HG03520 (cell line): ENCODE measurements at regions not wholly inside any gene's neighbourhood (a gene's known extent, or its start where the extent isn't known, plus 50 kb on each side); places are given as distances from the start of the nearest gene placed in this dataset.

Experiments
- ATAC-seq: cut with Tn5 transposase; IDR thresholded peaks from one replicate; pipeline ENCODE4 v1.9.1; 2021; ENCODE audit warnings: mild to moderate bottlenecking, moderate library complexity; ENCODE audit not compliant: unreplicated experiment

GRCh38 chr4:163858515-163858914 lies 364.0 kb downstream of the TMA16 start:
- no peak for ATAC-seq

DNA sequence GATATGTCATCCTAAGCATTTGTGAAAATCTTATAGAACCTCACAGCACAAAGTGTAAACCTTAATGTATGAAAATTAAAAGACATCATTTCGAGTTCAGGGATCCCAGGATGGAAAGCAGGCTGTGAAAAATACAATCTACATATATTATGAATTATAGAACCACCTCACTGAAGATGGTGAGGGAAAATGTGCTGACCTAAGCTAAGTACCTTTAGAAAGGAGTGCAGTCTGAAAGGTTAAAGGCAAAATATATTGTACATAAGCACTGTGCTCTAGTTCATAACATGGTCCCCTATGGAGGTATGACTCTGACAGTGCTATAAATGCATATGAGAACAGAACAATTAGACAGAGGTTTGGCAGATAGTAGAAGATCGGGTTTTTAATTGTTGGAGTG lies 368.6 kb downstream of the TMA16 start:
- no peak for ATAC-seq

GRCh38 chr4:163865010-163865409 lies 370.5 kb downstream of the TMA16 start:
- no peak for ATAC-seq

DNA sequence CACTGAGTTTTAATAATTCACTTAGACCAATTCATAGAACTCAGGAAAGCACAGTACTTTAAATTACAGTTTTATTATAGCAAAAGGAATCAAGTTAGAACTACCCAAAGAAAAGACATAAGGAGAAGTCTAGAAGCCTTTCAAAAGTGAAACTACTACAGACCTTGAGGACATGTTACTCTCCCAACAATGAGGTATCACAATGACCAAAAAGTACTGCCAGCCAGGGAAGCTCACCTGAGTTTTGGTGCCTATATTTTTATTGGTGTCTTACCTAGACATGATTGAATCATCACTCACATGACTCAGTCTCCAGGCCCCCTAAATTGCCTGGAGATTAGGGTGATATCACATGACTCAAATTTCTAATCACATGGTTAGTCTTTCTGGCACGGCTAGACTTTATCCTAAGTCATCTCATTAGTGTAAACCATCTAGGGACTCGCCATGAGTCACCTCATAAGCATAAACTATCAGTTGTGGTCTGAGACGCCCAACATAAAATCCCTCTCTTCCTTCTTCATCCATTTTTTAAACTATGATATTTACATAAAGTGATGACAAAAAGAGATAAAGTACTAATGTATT lies 372.3 kb downstream of the TMA16 start:
- peak; percentile 77 for ATAC-seq

GRCh38 chr4:163868445-163868844 lies 374.0 kb downstream of the TMA16 start:
- no peak for ATAC-seq

GRCh38 chr4:163871078-163871477 lies 376.6 kb downstream of the TMA16 start:
- ATAC-seq: no peak

DNA sequence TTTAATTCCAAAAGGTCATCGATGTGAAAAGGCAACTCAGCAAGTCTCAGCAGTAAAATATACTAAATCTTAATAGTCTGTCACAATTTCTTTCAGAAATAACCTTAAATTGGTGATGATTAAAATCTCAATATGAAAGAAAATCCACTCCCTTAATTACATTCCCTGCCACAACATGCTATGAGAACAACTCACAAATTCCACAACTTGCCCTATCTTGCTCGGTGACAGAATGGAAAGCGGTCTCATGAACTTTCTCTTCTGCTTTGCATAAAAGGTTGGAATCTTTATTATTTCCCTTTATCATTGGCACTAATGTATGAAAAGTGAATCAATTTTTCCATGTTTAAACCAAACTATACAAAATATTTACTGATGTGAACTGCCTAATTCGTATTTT lies 380.8 kb downstream of the TMA16 start:
- no peak for ATAC-seq

DNA sequence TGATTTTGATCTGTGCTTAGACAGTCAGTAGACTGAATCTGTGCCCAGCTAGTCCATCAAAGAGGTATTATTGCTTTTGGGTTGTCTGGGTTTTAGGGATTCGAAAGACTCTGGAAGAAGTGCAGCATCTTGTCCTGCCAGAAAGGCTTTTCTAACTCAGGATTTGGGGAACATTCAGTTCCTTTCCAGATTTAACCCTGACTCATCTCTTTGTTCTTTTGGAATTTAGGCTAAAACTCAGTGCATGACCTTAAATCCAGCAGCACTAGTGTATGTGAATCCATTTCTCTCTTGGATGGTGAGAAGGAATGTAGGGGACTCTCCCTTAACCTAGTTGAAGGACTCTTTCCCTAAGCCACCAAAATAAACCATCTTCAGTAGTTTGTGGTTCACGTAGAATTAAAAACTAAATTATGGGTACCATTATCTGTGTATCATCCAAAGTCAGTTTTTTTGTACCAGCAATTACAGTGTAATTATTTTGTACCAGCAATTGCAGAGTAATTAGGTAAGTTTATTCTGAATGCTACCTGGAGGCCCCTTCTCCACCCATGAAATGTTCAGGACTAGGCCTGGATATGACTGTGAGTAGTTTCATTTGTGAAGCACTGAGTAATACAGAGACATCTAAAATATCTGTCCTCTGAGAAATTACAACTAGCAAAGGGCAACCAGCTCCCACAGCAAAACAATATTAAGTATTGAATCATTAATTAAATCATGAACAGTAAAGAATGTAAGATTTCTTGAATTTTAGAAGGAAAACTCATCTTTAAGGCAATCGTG lies 384.0 kb downstream of the TMA16 start:
- peak; percentile 80 for ATAC-seq

DNA sequence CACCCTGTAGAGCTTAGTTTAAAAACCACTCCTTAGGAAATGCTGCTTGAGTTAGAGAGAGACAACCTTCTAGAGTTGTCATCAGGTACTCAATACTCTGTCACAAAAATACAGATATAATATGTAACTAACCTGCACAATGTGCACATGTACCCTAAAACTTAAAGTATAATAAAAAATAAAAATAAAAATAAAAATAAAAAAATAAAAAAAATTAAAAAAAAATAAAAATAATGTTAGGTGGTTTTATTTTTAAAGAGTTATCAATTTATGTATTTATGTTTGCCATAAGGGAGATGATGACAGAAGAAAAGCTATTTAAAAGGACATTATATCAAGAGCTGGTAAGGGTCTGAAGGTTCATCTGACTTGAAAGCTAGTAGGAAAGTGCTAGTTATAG lies 397.9 kb downstream of the TMA16 start:
- no peak for ATAC-seq

- no peak for ATAC-seq
Measured at GRCh38 chr4:163895378-163896005, 401.0 kb downstream of the TMA16 start.

- ATAC-seq: no peak
Measured at GRCh38 chr4:163901319-163901718, 406.8 kb downstream of the TMA16 start.

- no peak for ATAC-seq
Measured at GRCh38 chr4:163902417-163902816, 407.9 kb downstream of the TMA16 start.

GRCh38 chr4:163911891-163912290 lies 417.4 kb downstream of the TMA16 start:
- ATAC-seq: no peak

- no peak for ATAC-seq
Measured at GRCh38 chr4:163913571-163913970, 419.1 kb downstream of the TMA16 start.

DNA sequence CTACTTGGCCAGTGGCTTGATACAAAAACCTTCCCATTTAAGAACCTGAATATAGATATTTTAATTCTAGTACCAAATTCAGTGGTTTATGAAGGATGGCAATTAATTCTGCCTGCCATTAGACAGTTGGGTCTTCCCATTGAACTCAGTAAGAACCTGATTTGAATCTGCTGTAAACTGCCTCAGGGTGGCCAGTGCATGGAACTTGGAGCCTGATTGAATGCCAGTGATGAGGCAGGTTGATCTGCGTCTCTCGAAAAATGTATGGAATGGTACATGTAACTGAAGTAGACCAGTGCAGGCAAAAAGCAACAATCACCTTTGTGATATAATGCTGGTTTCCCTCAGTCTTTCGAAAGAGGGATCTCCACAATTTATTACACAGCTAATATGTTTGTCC lies 421.4 kb downstream of the TMA16 start:
- ATAC-seq: no peak

GRCh38 chr4:163920426-163920825 lies 425.9 kb downstream of the TMA16 start:
- no peak for ATAC-seq

DNA sequence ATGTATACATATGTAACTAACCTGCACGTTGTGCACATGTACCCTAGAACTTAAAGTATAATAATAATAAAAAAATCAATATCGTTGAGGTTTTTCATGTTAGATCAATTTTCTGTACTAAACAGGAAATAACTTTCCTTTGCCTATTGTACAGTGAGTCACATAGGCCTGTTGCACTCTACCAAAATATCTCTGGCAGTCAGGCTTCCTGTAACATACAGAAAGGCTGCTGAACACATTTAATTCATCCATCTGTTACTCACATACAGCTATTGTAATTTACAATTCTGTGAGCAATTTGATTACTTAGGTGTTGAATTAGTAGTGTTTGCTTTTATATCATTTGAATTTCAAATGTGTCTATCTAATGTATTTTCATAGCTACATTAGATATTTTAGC lies 427.8 kb downstream of the TMA16 start:
- ATAC-seq: no peak

DNA sequence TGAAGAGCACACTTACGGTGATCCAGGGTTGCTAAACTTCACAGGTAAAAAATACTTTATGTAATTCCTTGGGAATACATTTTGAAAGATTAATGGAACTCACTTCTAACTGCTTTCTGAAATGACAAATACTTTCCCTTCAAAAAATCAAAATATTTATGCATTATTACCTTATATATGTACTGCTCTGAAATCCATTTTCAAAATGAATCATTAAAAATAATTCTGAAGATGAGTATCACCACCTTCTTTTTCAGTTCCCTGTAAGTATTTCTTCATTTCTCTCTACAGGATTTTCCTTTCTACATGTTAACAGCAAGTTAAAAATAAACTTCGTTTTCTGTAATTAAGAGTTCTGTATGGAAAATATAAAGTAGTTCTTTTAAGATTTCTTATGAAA lies 428.6 kb downstream of the TMA16 start:
- no peak for ATAC-seq

DNA sequence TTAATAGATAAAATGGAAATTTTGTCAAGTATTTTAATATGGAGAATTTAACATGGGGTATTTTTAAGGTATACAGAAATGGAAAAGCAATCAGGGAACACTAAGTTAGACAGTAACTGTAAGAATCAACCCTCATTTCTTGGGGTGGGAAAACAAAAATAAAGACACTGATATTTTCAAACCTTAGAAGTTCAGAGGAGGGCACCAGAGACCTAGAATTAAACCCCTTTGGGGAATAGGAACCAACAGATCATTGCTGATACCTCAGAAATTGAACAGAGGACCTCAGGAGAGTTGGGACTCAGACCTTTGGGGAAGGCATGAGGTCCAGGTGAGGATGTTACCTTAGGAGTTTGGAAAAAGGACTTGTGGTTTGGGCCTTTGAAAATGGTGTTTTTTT lies 435.6 kb downstream of the TMA16 start:
- ATAC-seq: no peak

GRCh38 chr4:163932504-163932903 lies 438.0 kb downstream of the TMA16 start:
- no peak for ATAC-seq

GRCh38 chr4:163939597-163939996 lies 445.1 kb downstream of the TMA16 start:
- no peak for ATAC-seq

- ATAC-seq: no peak
Measured at GRCh38 chr4:163941221-163941905, 446.9 kb downstream of the TMA16 start.
